ENCODE measurements at regions not wholly inside any gene's neighbourhood (a gene's known extent, or its start where the extent isn't known, plus 50 kb on each side); places are given as distances from the start of the nearest gene placed in this dataset.

- TF ChIP-seq RAD21 (IDR thresholded peaks at IDR 0.05; ENCODE audit: low read depth) = no peak
- no peak for TF ChIP-seq NFIC (IDR thresholded peaks at IDR 0.05)
- no peak for TF ChIP-seq EGR1 (IDR thresholded peaks at IDR 0.05)
- TF ChIP-seq EP300 (IDR thresholded peaks at IDR 0.05; ENCODE audit: borderline replicate concordance) = no peak
- TF ChIP-seq TCF12 (IDR thresholded peaks at IDR 0.05; ENCODE audit: low read depth) = no peak
- no peak for TF ChIP-seq ZBTB7A (IDR thresholded peaks at IDR 0.05; ENCODE audit: low read depth)
These were observed 64.3 kb upstream of the CYP2D6 start for GRCh38 chr22:42194953-42195352.

All from Ishikawa (cell line).